GM19372 (cell line): ENCODE measurements at regions not wholly inside any gene's neighbourhood (a gene's known extent, or its start where the extent isn't known, plus 50 kb on each side); places are given as distances from the start of the nearest gene placed in this dataset.
"Not testable (repeated sequence)": the region's sequence is repeated elsewhere in the genome, so short reads cannot be mapped to it uniquely, and the experiment has no call there.

ENCODE experiments used
- ATAC-seq: cut with Tn5 transposase; IDR thresholded peaks from one replicate; pipeline ENCODE4 v1.9.1; 2021; ENCODE audit warnings: mild to moderate bottlenecking, low read depth, moderate library complexity; ENCODE audit not compliant: unreplicated experiment

DNA sequence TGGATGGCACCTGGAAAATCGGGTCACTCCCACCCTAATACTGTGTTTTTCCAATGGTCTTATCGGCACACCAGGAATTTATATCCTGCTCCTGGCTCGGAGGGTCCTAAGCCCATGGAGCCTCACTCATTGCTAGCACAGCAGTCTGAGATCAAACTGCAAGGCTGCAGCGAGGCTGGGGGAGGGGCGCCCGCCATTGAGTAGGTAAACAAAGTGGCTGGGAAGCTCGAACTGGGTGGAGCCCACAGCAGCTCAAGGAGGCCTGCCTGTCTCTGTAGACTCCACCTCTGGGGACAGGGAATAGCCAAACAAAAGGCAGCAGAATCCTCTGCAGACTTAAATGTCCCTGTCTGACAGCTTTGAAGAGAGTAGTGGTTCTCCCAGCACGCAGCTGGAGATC is 607.0 kb downstream of the LMO7 start:
- not testable (repeated sequence) for ATAC-seq

DNA sequence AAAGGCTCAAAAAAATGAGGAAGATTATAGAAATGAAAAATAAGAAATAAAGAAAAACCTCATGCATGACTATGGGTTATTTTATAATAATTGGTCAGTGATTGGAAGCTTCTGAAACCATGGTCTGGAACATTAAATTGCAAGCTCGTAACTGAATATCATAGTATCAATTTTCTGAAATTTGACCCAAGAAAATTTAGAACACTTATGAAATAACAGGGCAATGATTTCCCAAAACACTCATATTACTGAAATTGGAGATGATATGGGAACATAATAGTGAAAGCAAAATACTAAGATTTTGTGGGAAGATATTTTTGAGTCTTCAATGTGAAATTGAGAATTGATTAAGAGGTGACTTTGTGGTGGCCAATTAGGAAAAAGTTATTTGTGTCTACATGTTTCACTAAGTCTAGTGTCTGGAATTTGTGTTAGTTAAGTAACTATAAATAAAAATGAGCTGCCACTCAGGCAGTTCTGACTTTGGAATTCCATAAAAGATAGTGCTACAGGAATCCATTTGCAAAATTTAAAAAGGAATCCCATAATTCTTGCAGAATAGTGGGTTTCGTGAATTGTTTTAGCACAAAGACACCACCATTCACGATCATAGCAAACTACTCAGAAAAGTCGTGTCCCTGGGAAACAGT is 603.0 kb downstream of the LMO7 start:
- ATAC-seq, result no peak

DNA sequence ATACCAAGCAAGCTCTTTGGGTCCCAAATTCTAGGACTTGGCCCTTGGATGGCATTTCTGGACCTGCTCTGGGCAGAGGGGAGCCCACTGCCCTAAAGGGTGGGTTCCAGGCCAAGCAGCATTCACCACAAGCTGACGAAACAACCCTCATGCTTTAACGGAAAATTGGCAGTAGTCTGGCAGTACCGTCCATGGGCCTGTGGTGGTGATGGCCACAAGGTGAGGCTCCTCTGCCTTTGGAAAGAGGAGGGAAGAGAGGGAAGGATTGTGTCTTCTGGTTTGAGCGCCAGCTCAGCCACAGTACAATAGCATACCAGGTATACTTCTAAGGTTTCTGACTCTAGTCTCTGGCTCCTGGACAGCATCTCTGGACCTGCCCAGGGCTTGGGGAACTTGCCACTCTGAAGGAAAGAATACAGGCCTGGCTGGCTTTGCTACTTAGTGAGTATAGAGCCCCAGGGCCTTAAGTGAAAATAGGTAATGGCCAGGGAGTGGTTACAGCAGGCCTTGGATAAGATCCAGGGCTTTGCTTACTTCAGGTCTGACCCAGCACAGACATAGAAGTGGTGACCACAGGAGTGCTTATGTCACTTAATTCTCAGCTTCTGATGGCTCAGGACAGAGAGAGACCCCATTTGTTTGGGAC is 595.5 kb downstream of the LMO7 start:
- ATAC-seq, result no peak

DNA sequence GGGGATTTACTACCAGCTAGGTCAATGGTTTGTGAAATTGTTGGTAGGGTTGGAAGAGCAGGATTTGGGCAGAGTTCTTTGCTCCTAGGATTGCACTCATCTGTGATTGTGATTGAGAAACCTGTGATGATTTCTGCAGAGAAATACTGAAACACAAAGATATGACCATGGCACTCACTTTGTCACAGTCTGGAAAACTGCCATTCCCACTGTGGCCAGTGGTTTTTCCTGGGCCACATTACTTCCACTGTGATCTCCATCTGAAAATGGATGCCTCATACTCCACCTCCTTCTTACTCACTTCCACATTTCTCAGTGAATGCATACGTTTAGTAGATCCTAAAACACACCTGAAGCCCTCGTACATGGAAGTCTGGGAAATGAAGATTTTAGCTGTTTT is 593.2 kb downstream of the LMO7 start:
- ATAC-seq, result no peak

GRCh38 chr13:76226941-76227340 is 590.8 kb downstream of the LMO7 start:
- no peak for ATAC-seq

DNA sequence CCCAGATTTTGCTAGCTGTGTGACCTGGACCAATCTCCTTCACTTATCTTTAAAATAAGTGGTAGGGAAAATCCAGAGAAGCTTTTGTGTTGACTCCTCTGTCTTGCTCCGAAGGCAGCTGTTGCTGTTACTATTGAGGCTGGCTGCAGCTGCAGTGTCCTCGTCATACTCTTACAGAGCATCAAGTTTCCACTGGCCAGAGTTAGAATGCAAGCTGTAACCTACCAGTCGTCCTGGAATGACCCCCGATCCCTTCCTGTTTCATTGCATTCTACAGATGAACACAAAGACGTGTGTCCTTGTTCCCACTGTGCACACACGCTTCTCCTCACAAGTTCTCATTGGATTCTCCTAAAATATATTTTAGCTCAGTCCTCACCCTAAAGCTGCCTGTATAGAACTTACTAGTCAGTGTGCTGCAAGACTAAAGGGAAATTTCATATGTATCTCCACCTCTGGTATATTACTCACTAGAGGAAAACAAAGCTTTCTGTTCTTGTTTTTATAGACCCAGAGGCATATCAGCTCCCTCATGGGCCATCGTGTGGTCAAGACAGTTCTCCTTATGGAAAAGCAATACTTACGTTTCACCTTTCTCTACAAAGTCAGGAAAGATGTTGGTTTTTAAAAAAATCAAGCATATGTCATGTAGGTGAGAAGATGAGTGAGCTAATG is 589.8 kb downstream of the LMO7 start:
- no peak for ATAC-seq

- no peak for ATAC-seq
Measured at GRCh38 chr13:76223999-76224398, 587.9 kb downstream of the LMO7 start.

DNA sequence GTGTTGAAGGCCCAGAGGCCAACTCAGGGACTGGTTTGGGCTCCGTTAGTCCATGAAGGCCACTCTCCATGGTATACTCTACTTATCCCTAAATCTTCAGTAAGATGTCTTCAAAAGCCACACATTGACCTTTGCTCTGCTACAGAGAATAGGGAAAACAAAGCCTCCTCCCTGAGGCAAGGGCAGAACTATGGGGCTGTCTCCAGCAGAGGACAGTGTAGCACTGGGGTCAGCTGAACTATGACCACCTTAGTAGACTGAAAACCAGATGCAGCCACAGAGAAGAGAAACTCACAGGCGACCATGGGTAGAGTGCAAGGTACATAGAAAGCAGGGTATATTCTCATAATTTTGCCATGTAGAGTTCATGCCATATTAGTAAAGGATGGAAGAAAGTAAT is 587.4 kb downstream of the LMO7 start:
- no peak for ATAC-seq

DNA sequence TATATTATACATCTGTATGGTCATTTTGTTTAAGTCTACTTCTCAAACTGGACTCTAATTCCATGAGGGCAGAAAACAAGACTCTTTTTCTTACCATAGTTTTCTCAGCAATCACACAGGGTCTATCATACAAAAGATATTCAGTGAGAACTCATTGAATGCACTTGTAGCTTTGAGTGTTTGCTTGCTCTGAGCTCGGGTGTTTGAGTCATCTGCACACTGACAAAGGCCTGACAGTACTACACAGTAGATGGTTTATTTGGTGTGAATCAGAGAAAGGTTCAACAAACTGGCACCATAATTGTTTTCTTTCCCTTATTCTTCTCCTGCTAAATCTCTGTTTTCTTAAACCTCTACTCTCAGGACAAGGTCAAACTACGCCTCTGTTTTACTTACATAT is 586.4 kb downstream of the LMO7 start:
- ATAC-seq, result no peak

DNA sequence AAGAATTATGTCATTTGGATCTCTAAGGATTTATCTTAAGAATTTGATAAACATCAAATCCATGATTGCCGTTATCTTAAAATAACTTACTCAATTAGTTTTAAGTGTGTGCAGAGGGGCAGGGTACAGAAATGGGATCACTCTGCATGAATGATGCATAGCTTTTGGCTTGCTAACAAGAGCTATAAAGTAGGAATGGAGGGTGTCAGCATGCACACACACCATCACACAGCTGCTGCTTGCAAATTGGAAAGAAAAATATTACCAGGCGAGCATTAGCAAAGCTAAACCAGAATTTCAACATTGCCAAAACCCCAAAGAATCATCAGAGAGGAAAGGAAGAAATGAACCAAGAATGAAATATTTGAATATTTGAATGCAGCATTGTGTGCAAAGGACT is 580.6 kb downstream of the LMO7 start:
- ATAC-seq, result no peak

DNA sequence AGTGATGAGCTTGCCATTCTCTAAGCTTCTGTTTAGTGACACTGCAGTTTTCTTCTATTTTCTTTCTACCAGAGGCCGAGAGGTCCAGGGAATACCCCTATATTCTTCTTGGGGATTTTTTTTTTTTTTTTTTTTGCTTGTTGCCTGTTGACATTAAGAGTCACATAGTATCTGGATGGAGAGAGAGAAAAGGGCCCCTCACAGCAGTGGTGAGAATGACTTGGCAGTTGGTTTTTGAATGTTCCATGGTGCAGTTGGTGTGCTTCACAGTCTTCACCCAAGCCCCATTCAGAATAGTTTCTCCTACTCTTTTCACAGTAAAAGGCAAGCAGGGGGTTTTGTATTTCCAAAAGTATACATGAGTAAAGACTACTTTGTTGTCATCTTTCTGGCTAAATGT is 577.9 kb downstream of the LMO7 start:
- ATAC-seq, result no peak

- ATAC-seq, result no peak
Measured at GRCh38 chr13:76213423-76213904, 577.3 kb downstream of the LMO7 start.

DNA sequence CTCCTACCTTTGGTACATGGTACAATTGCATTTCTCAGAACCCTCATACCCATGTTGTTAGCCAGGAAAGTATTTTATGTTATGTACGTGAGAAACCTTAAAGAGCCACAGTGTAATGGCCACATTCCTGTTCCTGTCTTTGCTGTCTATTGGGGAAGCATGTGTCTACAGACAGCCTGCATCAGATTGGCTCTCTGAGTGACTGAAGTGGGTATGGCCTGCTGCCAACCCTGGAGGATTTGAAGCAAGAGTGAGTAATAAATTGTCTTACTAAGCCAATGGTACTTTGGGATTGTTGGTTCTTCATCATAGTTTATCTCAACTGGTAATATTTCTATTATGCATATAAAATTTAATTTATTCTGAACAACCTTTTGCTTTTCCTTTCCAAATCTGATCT is 574.1 kb downstream of the LMO7 start:
- no peak for ATAC-seq

- no peak for ATAC-seq
Measured at GRCh38 chr13:76198568-76199163, 562.5 kb downstream of the LMO7 start.

- no peak for ATAC-seq
Measured at GRCh38 chr13:76189882-76190519, 553.9 kb downstream of the LMO7 start.

- no peak for ATAC-seq
Measured at GRCh38 chr13:76175961-76176725, 540.0 kb downstream of the LMO7 start.

DNA sequence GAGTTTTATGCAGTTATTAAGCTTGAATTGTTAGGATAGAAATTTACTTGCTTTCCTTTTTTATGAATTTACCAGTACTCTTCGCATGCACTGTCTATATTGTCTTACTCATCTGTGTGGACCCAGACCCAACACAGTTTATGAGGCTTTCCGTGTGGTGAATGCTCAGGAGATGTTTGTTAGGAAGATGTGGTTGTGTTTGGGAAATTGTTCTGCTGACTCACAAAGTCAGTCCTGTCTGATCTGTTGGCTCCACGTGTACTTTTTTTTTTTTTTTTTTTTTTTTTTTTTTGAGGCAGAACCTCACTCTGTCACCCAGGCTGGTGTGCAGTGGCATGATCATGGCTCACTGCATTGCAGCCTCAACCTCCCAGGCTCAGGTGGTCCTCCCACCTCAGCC is 532.5 kb downstream of the LMO7 start:
- ATAC-seq, result no peak

DNA sequence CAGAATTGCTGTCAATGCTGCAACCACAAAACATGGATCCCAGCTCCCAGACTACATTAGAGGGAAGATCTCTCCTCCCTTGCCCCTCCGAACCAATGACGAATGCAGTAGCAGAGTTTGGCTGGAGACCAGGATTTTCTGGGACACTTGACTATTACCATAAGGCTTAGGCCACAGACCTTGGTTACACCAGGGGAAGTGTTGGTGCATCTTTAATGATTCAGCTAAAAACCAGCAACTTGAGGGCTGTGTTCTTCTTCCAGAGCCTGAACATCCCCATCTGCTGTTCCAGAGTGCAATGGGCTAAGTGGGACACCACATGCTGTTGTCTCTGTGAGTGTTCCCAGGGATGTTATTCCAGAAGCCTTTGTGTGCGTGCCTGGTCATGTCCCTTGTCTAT is 528.2 kb downstream of the LMO7 start:
- ATAC-seq, result no peak

GRCh38 chr13:76163761-76164160 is 527.6 kb downstream of the LMO7 start:
- ATAC-seq, result no peak
